Smooth muscle cell (in vitro differentiated cells): ENCODE measurements at regions not wholly inside any gene's neighbourhood (a gene's known extent, or its start where the extent isn't known, plus 50 kb on each side); places are given as distances from the start of the nearest gene placed in this dataset.

Experiments
- DNase-seq: peaks from one replicate; lab custom pipeline; 2025; ENCODE audit not compliant: unreplicated experiment; lab: John Stamatoyannopoulos, UW
- H2AFZ ChIP-seq: fragments of 200-600 bp; sonication (generic); 2 replicates; pipeline ENCODE4 v1.6.0; 2016; ENCODE audit warnings: antibody characterized with exemption, low read depth, mild to moderate bottlenecking
- H3F3A ChIP-seq: fragments of 200-600 bp; sonication (generic); 2 replicates; pipeline ENCODE4 v1.6.0; 2017; ENCODE audit warnings: antibody characterized with exemption, low read depth
- H3K27ac ChIP-seq: fragments of 200-600 bp; sonication (generic); 2 replicates; pipeline ENCODE4 v1.5.1; 2016; ENCODE audit warnings: low read depth, mild to moderate bottlenecking
- H3K27me3 ChIP-seq: fragments of 200-600 bp; sonication (generic); 2 replicates; pipeline ENCODE4 v1.6.1; 2016; ENCODE audit warnings: low read depth, mild to moderate bottlenecking
- H3K36me3 ChIP-seq: fragments of 200-600 bp; sonication (generic); 2 replicates; pipeline ENCODE4 v1.5.1; 2016; ENCODE audit warnings: low read depth
- H3K4me1 ChIP-seq: fragments of 200-600 bp; sonication (generic); 2 replicates; pipeline ENCODE4 v1.5.1; 2016; ENCODE audit warnings: low read depth
- H3K4me2 ChIP-seq: fragments of 200-600 bp; sonication (generic); 2 replicates; pipeline ENCODE4 v1.6.0; 2016; ENCODE audit warnings: mild to moderate bottlenecking
- H3K4me3 ChIP-seq: fragments of 200-600 bp; sonication (generic); 2 replicates; pipeline ENCODE4 v1.5.1; 2016; ENCODE audit warnings: mild to moderate bottlenecking
- H3K79me2 ChIP-seq: fragments of 200-600 bp; sonication (generic); 2 replicates; pipeline ENCODE4 v1.6.0; 2016; ENCODE audit warnings: low read depth, mild to moderate bottlenecking
- H3K9ac ChIP-seq: fragments of 200-600 bp; sonication (generic); 2 replicates; pipeline ENCODE4 v1.6.0; 2016; ENCODE audit warnings: low read depth
- H3K9me3 ChIP-seq: fragments of 200-600 bp; sonication (generic); replicated peaks from 2 replicates; pipeline ENCODE4 v1.5.1; 2016; ENCODE audit warnings: low read depth
- H4K20me1 ChIP-seq: fragments of 200-600 bp; sonication (generic); 2 replicates; pipeline ENCODE4 v1.6.0; 2016; ENCODE audit warnings: low read depth
- WGBS: methylation state at CpG from one replicate; pipeline ENCODE4 v1.1.7; 2016; ENCODE audit warnings: low lambda C conversion rate; 5-methylcytosine and 5-hydroxymethylcytosine counted together
- TF ChIP-seq, protein P1 (sequence below): fragments of 200-600 bp; sonication (generic); IDR thresholded peaks from 2 replicates; pipeline ENCODE4 v1.5.1; 2017; ENCODE audit warnings: borderline replicate concordance, mild to moderate bottlenecking, antibody characterized with exemption; ENCODE audit not compliant: insufficient read depth, poor library complexity, severe bottlenecking

DNA sequence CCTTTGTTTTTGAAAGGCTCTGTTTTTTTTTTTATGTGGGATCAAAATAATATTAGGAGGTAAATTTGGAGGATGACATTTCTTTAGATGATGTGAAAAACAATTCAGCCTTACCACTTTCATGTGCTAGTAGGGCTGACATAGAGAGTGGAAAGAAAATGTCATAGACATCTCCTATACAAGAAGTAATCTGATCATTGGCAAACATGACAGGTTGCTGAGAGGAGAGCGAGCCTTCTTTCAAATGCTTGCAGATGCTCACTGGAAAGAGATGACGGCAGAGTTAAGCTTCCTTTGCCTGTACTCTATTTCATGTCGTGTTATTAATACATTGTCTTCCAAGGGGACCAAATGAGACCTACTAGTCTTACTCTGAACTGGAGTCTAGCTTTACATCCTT is 160.1 kb upstream of the DAP start:
- TF ChIP-seq, protein P1, sequence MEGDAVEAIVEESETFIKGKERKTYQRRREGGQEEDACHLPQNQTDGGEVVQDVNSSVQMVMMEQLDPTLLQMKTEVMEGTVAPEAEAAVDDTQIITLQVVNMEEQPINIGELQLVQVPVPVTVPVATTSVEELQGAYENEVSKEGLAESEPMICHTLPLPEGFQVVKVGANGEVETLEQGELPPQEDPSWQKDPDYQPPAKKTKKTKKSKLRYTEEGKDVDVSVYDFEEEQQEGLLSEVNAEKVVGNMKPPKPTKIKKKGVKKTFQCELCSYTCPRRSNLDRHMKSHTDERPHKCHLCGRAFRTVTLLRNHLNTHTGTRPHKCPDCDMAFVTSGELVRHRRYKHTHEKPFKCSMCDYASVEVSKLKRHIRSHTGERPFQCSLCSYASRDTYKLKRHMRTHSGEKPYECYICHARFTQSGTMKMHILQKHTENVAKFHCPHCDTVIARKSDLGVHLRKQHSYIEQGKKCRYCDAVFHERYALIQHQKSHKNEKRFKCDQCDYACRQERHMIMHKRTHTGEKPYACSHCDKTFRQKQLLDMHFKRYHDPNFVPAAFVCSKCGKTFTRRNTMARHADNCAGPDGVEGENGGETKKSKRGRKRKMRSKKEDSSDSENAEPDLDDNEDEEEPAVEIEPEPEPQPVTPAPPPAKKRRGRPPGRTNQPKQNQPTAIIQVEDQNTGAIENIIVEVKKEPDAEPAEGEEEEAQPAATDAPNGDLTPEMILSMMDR, result no peak
- 90% methylated on average over 3 of the region's 3 CpGs for whole genome bisulfite sequencing

DNA sequence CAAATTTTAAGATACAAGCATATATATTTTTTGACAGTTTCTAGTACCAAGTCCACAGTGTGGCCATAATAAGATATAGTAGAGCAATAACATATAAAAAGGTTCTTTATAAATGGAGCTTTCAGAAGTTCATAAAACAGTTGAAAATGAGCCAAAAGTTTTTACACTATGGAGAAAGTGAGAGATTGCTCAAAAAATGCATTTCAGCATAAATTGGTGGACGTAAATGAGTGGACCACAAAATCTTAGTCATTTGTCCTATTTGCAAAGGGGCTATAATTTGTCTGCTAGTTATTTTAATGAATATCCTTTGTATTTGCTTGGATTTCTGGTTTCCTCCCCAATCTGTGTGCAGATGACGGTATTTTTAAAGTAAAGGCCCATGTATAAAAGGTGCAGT is 159.4 kb upstream of the DAP start:
- Histone ChIP-seq H2AFZ (no peak overlapping the region), H3K27ac (no peak overlapping the region), H3K4me1 (no peaks in the 10 kb centered on the region), H3K27me3 (no peaks in the 10 kb centered on the region), H3K9me3 (peaks cover 2% of the 10 kb centered on the region), H4K20me1 (no peaks in the 10 kb centered on the region), H3K4me2 (no peak overlapping the region), H3F3A (no peaks in the 10 kb centered on the region), H3K79me2 (no peaks in the 10 kb centered on the region), H3K4me3 (no peak overlapping the region), H3K9ac (no peak overlapping the region), H3K36me3 (no peaks in the 10 kb centered on the region)
- WGBS, result 96% methylated on average over 2 of the region's 2 CpGs
- TF ChIP-seq, protein P1, result no peak
- no peak for DNase-seq

More for the DNA sequence above, 160.1 kb upstream of the DAP start:
- no peaks in the 10 kb centered on the region for H4K20me1 ChIP-seq
- no peaks in the 10 kb centered on the region for H3K36me3 ChIP-seq
- no peak overlapping the region for H3K4me2 ChIP-seq
- no peak overlapping the region for H2AFZ ChIP-seq
- H3K27ac ChIP-seq, result no peak overlapping the region
- no peaks in the 10 kb centered on the region for H3K4me1 ChIP-seq
- no peak for DNase-seq
- no peaks in the 10 kb centered on the region for H3F3A ChIP-seq
- H3K27me3 ChIP-seq, result no peaks in the 10 kb centered on the region
- H3K9ac ChIP-seq, result no peak overlapping the region
- peaks cover 2% of the 10 kb centered on the region for H3K9me3 ChIP-seq
- H3K4me3 ChIP-seq, result no peak overlapping the region
- H3K79me2 ChIP-seq, result no peaks in the 10 kb centered on the region

DNA sequence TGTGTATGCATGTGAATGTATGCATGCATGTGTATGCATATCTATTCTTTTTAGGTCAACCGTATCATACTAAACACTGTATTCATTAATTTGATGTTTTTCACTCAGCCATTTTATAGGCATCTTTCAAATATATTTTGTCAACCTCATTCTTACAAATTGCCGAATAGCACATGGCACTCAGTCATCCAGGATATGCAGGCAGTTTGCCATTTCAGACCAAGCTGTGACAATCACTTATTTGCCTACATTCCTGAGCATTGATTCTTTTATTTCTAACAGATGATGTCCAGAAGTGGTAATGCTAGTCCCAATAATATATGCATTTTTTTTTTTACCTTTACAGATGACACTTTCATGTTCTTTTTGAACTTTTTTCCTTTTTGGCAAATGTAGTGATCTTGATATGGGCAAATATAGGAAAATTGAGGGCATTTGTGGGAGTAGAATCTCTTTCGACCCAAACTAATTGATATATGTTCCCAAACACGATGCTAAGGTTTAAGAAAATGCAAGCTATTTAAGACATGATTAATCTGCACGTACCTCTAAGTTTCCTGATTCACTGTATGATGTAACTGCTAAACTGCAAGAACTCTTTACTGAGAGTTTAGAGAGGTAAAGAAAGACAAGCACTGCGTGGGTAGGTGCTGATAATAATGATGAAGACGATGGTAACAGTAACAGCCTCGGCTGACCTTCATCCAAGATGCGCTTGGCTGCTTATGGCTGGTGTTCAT is 153.9 kb upstream of the DAP start:
- Histone ChIP-seq H2AFZ (no peak overlapping the region), H3K4me2 (no peak overlapping the region), H3K27ac (no peak overlapping the region), H3K36me3 (no peaks in the 10 kb centered on the region), H3K9me3 (no peaks in the 10 kb centered on the region), H3F3A (peaks cover 3% of the 10 kb centered on the region), H4K20me1 (no peaks in the 10 kb centered on the region), H3K79me2 (no peaks in the 10 kb centered on the region), H3K4me1 (peaks cover 4% of the 10 kb centered on the region), H3K9ac (no peak overlapping the region), H3K27me3 (no peaks in the 10 kb centered on the region), H3K4me3 (no peak overlapping the region)
- TF ChIP-seq, protein P1, result no peak
- WGBS, result 84% methylated on average over 9 of the region's 9 CpGs
- no peak for DNase-seq

DNA sequence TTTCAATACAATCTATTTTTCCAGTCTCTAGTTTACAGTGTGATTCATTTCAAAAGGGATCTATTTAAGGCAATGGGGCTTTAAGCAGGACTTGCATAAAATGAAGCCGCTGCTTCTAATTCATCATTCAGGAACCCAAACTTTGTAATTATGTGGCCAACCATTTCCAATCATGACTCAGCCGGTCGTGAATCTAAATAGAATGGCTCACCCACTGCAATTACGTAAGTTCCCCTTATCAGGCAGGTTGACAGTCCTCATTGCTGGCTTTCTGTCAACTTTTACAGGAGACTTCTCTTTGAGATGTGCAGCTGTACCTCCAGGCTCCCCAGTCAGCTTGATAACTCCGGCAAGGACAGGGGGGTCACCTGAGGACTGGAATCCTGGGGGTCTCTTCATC is 152.8 kb upstream of the DAP start:
- Histone ChIP-seq H4K20me1 (no peaks in the 10 kb centered on the region), H3K4me2 (peak overlapping the region; percentile 69), H2AFZ (no peak overlapping the region), H3F3A (peaks cover 3% of the 10 kb centered on the region), H3K27me3 (no peaks in the 10 kb centered on the region), H3K9ac (no peak overlapping the region), H3K27ac (peak overlapping the region; percentile 59), H3K4me1 (peaks cover 5% of the 10 kb centered on the region), H3K36me3 (no peaks in the 10 kb centered on the region), H3K4me3 (no peak overlapping the region), H3K9me3 (no peaks in the 10 kb centered on the region), H3K79me2 (no peaks in the 10 kb centered on the region)
- WGBS, result 16% methylated on average over 5 of the region's 5 CpGs
- TF ChIP-seq, protein P1, result no peak
- no peak for DNase-seq
